T-cell (primary cell): ENCODE measurements at regions not wholly inside any gene's neighbourhood (a gene's known extent, or its start where the extent isn't known, plus 50 kb on each side); places are given as distances from the start of the nearest gene placed in this dataset.

Source experiments
- ATAC-seq, 4 experiments: fragments of 200-7000 bp in 3 of 4; fragments of 150-1000 bp in 1 of 4; cut with Tn5 transposase; replicated peaks in 1 of 4; 1 replicate in 3 of 4; 2 replicates in 1 of 4; pipeline ENCODE4 v1.10.0; 2021; ENCODE audit warnings: moderate library complexity in 3 of 4, mild to moderate bottlenecking in 2 of 4, moderate number of reproducible peaks in 1 of 4
- CTCF ChIA-PET, 2 donors: fragments of 300-600 bp; sonication (Branson Sonifier 250); formaldehyde crosslinking; loops; one replicate each; lab custom pipeline; 2022; ENCODE audit warnings: antibody characterized with exemption in 2 of 2; lab: Charles Lee
- POLR2A ChIA-PET, 2 donors: fragments of 300-600 bp; sonication (Branson Sonifier 250); formaldehyde crosslinking; loops; one replicate each; lab custom pipeline; 2022; ENCODE audit warnings: antibody characterized with exemption in 2 of 2; lab: Charles Lee
- DNase-seq, 35 experiments: peaks; one replicate each; pipeline versions ENCODE4 v3.0.0 to v3.0.0-alpha.2; 2013 to 2023
- H3K27ac ChIP-seq: one replicate; pipeline ENCODE4 v1.5.1; 2013; ENCODE audit warnings: low read length
- H3K27me3 ChIP-seq, 2 experiments: replicated peaks in 1 of 2; 1 replicate in 1 of 2; 2 replicates in 1 of 2; pipeline versions ENCODE4 v1.6.1 to v1.7.0; 2013; ENCODE audit warnings: low read length in 1 of 2, mixed read lengths in 1 of 2; ENCODE audit not compliant: control insufficient read depth in 2 of 2, insufficient read depth in 2 of 2; ENCODE audit errors: extremely low read depth in 1 of 2
- H3K36me3 ChIP-seq, 2 donors: 1 replicate in 1 of 2; 2 replicates in 1 of 2; pipeline versions ENCODE4 v1.6.1 to v1.7.0; 2013; ENCODE audit warnings: low read length in 1 of 2; ENCODE audit not compliant: control insufficient read depth in 2 of 2, insufficient read depth in 1 of 2; ENCODE audit errors: extremely low read depth in 1 of 2
- H3K4me1 ChIP-seq, 2 experiments: 1 replicate in 1 of 2; 2 replicates in 1 of 2; pipeline versions ENCODE4 v1.6.1 to v1.7.0; 2013; ENCODE audit warnings: low read length in 2 of 2, mixed read lengths in 1 of 2; ENCODE audit not compliant: insufficient read depth in 2 of 2, control insufficient read depth in 1 of 2; ENCODE audit errors: extremely low read depth in 1 of 2
- H3K4me3 ChIP-seq, 2 donors: 1 replicate in 1 of 2; 2 replicates in 1 of 2; pipeline versions ENCODE4 v1.5.1 to v1.7.0; 2013; ENCODE audit warnings: mild to moderate bottlenecking in 2 of 2, low read length in 1 of 2, moderate library complexity in 1 of 2; ENCODE audit not compliant: control insufficient read depth in 1 of 2; ENCODE audit errors: extremely low read depth in 1 of 2
- H3K9me3 ChIP-seq: 2 replicates; pipeline ENCODE4 v1.7.0; 2013
- H3K27ac Mint-ChIP-seq, 2 donors: one replicate each; pipeline ENCODE4 v1.8.0; 2020 to 2021; ENCODE audit warnings: mild to moderate bottlenecking in 2 of 2, mixed read lengths in 2 of 2
- H3K27me3 Mint-ChIP-seq, 2 donors: one replicate each; pipeline ENCODE4 v1.8.0; 2021 to 2022; ENCODE audit warnings: mixed read lengths in 2 of 2
- H3K36me3 Mint-ChIP-seq: one replicate; pipeline ENCODE4 v1.8.0; 2021; ENCODE audit warnings: mixed read lengths
- H3K4me1 Mint-ChIP-seq, 3 donors: one replicate each; pipeline ENCODE4 v1.8.0; 2020 to 2022; ENCODE audit warnings: mixed read lengths in 3 of 3, mild to moderate bottlenecking in 1 of 3
- H3K4me3 Mint-ChIP-seq, 3 donors: one replicate each; pipeline ENCODE4 v1.8.0; 2020 to 2022; ENCODE audit warnings: mild to moderate bottlenecking in 3 of 3, mixed read lengths in 3 of 3, moderate library complexity in 3 of 3
- H3K9me3 Mint-ChIP-seq, 3 donors: one replicate each; pipeline ENCODE4 v1.8.0; 2020 to 2022; ENCODE audit warnings: mixed read lengths in 3 of 3
- WGBS: methylation state at CpG from one replicate; pipeline ENCODE4 v1.1.5; 2013; ENCODE audit warnings: missing lambda C conversion rate; ENCODE audit not compliant: insufficient coverage; 5-methylcytosine and 5-hydroxymethylcytosine counted together

DNA sequence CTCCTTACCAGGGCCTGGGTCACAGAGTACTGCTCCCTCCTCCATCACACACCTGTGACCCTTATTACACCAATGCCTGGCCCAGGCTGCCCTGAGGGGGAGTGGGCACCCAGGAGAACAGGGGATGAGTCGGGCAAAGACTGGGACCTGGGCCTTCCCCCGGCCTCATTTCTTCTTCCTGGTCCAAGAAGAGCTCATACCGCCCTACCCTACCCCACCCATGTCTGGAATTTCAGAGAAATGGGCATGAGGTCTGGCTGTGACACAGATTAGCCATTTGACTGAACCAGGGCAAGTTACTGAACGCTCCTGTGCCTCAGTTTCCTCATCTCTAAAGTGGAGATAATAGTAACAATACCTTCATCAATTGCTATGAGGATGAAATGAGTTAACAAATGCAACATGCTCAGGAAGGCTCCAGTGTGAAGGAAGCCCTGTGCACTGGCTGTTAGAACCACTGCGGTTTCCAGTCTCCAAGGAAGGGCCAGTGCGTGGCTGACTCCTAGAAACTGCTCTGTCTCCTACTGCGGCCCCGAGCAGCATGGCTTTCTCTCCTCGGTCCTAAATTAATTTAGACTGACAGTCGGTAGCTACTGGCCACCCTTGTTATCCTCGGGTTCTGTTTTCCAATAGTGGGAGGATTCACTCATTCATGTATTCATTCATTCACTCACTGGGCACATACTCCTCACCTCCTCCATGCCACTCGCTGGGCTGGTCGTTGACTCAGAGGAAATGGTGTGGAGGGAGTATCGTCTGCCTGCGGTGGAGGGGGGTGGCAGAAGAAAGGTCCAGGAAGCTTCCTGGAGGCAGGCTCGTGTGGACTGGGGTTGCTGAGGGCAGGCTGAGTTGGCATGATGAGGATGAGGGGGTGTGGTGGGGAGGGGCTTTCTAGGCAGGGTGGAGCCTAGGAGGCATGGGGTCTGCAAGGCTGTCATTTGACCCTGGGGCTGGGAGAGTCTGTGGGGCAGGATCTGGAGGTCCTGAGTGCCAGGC is 175.6 kb downstream of the GLI2 start:
- no peaks in the 10 kb centered on the region for H3K9me3 ChIP-seq
- H3K4me3 ChIP-seq = no peak overlapping the region
- 91% methylated on average over 3 of the region's 16 CpGs for WGBS
- peaks cover 0 to 3% of the 10 kb centered on the region in 2 experiments for H3K27me3 ChIP-seq
- no peak overlapping the region for H3K27ac Mint-ChIP-seq
- H3K4me3 Mint-ChIP-seq = no peak overlapping the region
- DNase-seq = no peak
- H3K36me3 ChIP-seq = no peaks in the 10 kb centered on the region
- no peak overlapping the region for H3K27ac ChIP-seq
- H3K4me1 ChIP-seq = no peaks in the 10 kb centered on the region
- H3K36me3 Mint-ChIP-seq = no peaks in the 10 kb centered on the region
- H3K27me3 Mint-ChIP-seq = peaks cover 4 to 5% of the 10 kb centered on the region in 2 donors
- H3K4me1 Mint-ChIP-seq = no peaks in the 10 kb centered on the region
- H3K9me3 Mint-ChIP-seq = no peaks in the 10 kb centered on the region
- CTCF ChIA-PET = no interaction called here
- no peak for ATAC-seq
- POLR2A ChIA-PET = no interaction called here

DNA sequence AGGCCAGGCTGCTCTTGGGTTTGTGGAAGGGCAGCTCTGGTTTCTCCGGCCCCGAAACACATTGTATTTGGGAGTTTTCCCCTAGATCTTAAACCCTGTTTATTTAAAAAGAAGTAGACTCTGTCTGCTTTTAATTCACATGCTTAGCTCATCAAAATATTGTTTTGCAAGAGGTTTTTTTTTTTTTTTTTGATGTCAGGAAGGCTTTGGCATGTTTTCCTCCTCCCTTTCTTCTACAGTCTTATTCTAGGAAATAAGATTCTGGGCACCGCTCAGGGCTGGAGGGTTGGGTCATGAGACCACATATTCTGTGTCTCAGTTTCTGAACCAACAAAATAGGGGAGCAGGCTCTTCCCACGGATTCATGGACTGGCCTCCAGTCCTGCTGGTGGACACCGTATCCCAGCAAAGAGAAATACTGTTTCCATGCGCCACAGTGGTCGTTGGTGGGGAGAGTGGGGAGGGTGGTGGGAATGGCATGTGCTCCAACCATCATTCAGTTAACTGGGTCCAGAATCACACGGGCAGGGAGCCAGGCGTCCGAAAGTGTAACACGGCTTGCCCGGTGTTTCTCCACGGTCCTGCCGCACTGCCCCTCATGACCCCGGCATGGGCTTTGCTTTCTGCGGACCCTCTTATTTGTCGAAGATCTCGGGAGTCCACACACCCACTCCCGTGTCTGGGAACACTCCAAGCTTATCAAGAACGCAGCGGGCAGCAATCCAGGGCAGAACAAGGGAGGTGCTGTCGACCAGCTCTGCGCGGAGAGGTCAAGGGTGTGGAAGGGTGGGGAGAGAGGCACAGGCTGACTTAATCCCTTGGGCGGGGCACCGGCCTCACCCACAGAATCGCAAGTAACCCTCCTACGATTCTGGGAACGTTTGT is 176.7 kb downstream of the GLI2 start:
- H3K4me1 Mint-ChIP-seq = no peaks in the 10 kb centered on the region
- H3K4me3 Mint-ChIP-seq = no peak overlapping the region
- peaks cover 0 to 4% of the 10 kb centered on the region in 2 donors for H3K27me3 Mint-ChIP-seq
- WGBS = 83% methylated on average over 26 of the region's 29 CpGs
- H3K9me3 Mint-ChIP-seq = no peaks in the 10 kb centered on the region
- H3K27me3 ChIP-seq = peaks cover 0 to 2% of the 10 kb centered on the region in 2 experiments
- no peak overlapping the region for H3K27ac Mint-ChIP-seq
- H3K36me3 Mint-ChIP-seq = no peaks in the 10 kb centered on the region
- DNase-seq = no peak
- H3K36me3 ChIP-seq = no peaks in the 10 kb centered on the region
- no peaks in the 10 kb centered on the region for H3K4me1 ChIP-seq
- ATAC-seq = no peak
- H3K9me3 ChIP-seq = no peaks in the 10 kb centered on the region
- H3K27ac ChIP-seq = no peak overlapping the region
- CTCF ChIA-PET = no interaction called here
- POLR2A ChIA-PET = no interaction called here
- no peak overlapping the region for H3K4me3 ChIP-seq

DNA sequence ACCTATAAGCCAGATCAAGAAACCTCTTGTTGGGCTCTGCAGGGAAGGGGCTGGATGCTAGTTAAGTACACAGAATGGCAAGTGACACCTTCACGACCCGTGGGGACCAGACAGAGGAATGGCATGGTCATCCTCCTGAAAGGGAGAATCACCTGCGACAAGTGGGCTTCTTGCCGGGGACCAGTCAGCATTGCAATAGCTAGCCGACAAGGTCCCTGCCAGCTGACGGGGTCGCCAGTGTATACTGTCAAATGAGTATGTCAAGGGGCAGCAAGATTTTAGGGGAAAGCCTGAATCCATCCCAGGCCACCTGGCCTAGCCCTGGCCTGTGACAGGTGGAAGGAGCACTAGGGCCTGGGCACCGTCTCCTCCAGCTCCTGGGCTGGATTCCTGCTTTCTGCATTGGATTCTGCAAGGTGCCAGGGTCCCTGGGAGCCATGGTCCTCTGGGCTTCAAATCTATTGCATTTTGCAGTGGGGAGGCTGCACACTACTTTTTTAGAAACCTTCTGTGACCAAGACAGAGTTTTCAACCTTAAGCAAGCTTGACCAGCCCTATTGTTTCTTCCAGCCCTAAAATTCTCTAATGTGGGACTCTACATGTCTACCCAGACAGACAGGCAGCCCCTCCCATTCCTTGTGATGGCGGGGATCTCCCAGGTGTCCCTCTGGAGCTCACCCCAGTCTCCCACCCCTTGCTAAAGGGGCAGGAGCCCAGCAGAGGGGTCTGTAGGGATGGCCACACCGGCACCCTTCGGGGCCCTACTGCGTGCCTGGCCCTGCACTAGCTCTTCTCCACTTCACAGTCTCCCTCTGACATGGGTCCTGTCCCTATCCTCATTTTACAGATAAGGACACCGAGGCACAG is 178.5 kb downstream of the GLI2 start:
- no peak for DNase-seq
- Mint-ChIP-seq H3K9me3 (no peaks in the 10 kb centered on the region), H3K36me3 (no peaks in the 10 kb centered on the region), H3K27me3 (peaks cover 0 to 1% of the 10 kb centered on the region in 2 donors), H3K27ac (no peak overlapping the region), H3K4me1 (no peaks in the 10 kb centered on the region), H3K4me3 (no peak overlapping the region)
- no peak for ATAC-seq
- POLR2A ChIA-PET = no interaction called here
- CTCF ChIA-PET = no interaction called here
- Histone ChIP-seq H3K36me3 (no peaks in the 10 kb centered on the region), H3K4me1 (no peaks in the 10 kb centered on the region), H3K9me3 (no peaks in the 10 kb centered on the region), H3K27me3 (peaks cover 0 to under 1% of the 10 kb centered on the region in 2 experiments), H3K27ac (no peak overlapping the region), H3K4me3 (no peak overlapping the region)
- WGBS = 78% methylated on average over 10 of the region's 13 CpGs

DNA sequence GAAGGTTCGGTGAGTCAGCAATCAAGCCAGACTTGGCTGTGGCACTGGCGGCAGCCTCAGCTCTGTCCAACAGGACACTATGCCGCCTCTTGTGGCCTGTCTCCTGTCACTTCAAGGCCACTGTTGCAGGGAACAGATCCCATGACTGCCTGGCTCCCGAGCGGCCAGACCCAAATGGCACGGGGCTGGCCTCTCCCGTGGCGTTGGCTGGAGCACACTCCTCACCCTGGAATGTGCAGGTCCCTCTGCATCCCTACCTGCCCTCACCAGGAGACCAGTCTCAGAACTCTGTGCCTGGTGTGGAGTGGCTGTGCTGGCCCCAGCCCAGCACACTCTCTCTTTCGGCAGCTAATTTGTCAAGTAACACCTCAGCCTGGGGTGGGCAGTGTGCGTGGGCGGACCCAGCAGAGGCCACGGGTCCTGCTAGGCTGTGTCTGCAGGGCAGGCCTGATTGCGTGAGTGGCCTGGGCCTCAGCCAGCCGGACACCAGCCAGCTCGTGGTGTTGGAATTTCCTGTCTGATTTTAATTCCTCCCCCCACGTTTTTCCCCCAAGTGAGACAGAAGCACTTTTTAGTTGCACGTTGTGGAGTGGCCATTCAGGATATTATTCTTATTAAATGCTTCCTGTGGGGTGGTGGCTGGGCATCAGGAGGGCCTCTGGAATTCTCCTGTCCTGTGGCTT is 179.3 kb downstream of the GLI2 start:
- ChIA-PET POLR2A (no interaction called here), CTCF (no interaction called here)
- Histone ChIP-seq H3K27ac (no peak overlapping the region), H3K9me3 (no peaks in the 10 kb centered on the region), H3K4me1 (no peaks in the 10 kb centered on the region), H3K27me3 (peaks cover 0 to 8% of the 10 kb centered on the region in 2 experiments), H3K36me3 (no peaks in the 10 kb centered on the region), H3K4me3 (no peak overlapping the region)
- WGBS = 89% methylated on average over 13 of the region's 17 CpGs
- no peak overlapping the region for H3K27ac Mint-ChIP-seq
- no peak overlapping the region for H3K4me3 Mint-ChIP-seq
- DNase-seq = no peak
- ATAC-seq = no peak
- no peaks in the 10 kb centered on the region for H3K9me3 Mint-ChIP-seq
- peaks cover 0 to 1% of the 10 kb centered on the region in 2 donors for H3K27me3 Mint-ChIP-seq
- no peaks in the 10 kb centered on the region for H3K4me1 Mint-ChIP-seq
- no peaks in the 10 kb centered on the region for H3K36me3 Mint-ChIP-seq

DNA sequence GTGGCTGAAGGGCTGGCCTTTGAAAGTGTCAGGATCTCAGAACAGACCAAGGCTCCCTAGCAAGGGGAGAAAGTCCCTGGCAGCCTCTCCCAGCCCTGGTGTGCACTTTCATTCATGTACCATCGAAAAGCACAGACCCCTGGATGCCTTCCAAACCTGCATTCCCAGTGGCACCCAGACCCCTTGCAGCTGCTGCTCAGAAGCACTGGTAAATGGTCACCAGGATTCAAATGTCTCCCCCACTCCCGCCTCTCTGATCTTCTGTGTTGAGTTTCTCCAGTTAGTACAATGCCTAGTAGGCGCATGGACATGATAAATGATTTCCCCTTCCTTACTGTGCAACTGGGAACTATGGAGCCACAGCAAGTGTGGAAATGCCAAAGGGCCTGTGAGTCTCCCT is 180.0 kb downstream of the GLI2 start:
- ATAC-seq = no peak

More for the DNA sequence above, 180.0 kb downstream of the GLI2 start:
- no peaks in the 10 kb centered on the region for H3K9me3 Mint-ChIP-seq
- no peak overlapping the region for H3K27ac ChIP-seq
- no peaks in the 10 kb centered on the region for H3K4me1 ChIP-seq
- no peak overlapping the region for H3K4me3 Mint-ChIP-seq
- no peak overlapping the region for H3K4me3 ChIP-seq
- H3K36me3 Mint-ChIP-seq = no peaks in the 10 kb centered on the region
- peaks cover 0 to 5% of the 10 kb centered on the region in 2 donors for H3K27me3 Mint-ChIP-seq
- no peaks in the 10 kb centered on the region for H3K36me3 ChIP-seq
- 88% methylated on average over 2 of the region's 3 CpGs for WGBS
- no peaks in the 10 kb centered on the region for H3K4me1 Mint-ChIP-seq
- no peak overlapping the region for H3K27ac Mint-ChIP-seq
- no peaks in the 10 kb centered on the region for H3K9me3 ChIP-seq
- POLR2A ChIA-PET = no interaction called here
- peaks cover 0 to 11% of the 10 kb centered on the region in 2 experiments for H3K27me3 ChIP-seq
- no peak for DNase-seq
- CTCF ChIA-PET = no interaction called here
